HEK293 (cell line): ENCODE measurements at regions not wholly inside any gene's neighbourhood (a gene's known extent, or its start where the extent isn't known, plus 50 kb on each side); places are given as distances from the start of the nearest gene placed in this dataset.

ENCODE experiments used
- CTCF ChIA-PET: fragments of 350-600 bp; formaldehyde crosslinking; extraction: SDS; loops from one replicate; lab custom pipeline; 2021; ENCODE audit warnings: antibody characterized with exemption; lab: Yijun Ruan, JAX
- POLR2A ChIA-PET: fragments of 300-600 bp; formaldehyde crosslinking; extraction: SDS; loops from one replicate; lab custom pipeline; 2020; ENCODE audit warnings: antibody characterized with exemption, inconsistent platforms; lab: Yijun Ruan, JAX
- H3K27ac ChIP-seq: fragments of 200-500 bp; sonication (Bioruptor generic); 2 replicates; pipeline ENCODE4 v1.5.1; 2014; ENCODE audit warnings: low read depth, low read length, control low read depth, inconsistent platforms; ENCODE audit errors: extremely low read depth
- H3K36me3 ChIP-seq, 2 experiments: fragments of 200-500 bp in 1 of 2; sonication (Bioruptor generic) in 1 of 2; 1 replicate in 1 of 2; 2 replicates in 1 of 2; pipeline ENCODE4 v1.5.1; 2014 to 2017; ENCODE audit warnings: inconsistent platforms in 2 of 2, low read length in 2 of 2; ENCODE audit not compliant: control insufficient read depth in 2 of 2, insufficient read depth in 1 of 2
- H3K4me1 ChIP-seq: fragments of 200-500 bp; sonication (Bioruptor generic); 2 replicates; pipeline ENCODE4 v1.5.1; 2014; ENCODE audit warnings: mild to moderate bottlenecking, low read length, inconsistent platforms; ENCODE audit not compliant: control insufficient read depth, insufficient read depth
- H3K4me3 ChIP-seq: 2 replicates; pipeline ENCODE4 v1.5.1; 2011; ENCODE audit warnings: low read depth, mild to moderate bottlenecking, control low read depth, low read length, moderate library complexity
- H3K9me3 ChIP-seq: fragments of 200-500 bp; sonication (Bioruptor generic); 2 replicates; pipeline ENCODE4 v1.5.1; 2014; ENCODE audit warnings: low read depth, low read length, inconsistent platforms; ENCODE audit not compliant: control insufficient read depth, insufficient read depth
- KLF8 ChIP-seq: fragments of 450-650 bp; formaldehyde crosslinking; IDR thresholded peaks from 2 replicates; pipeline ENCODE4 v1.5.1; 2016; ENCODE audit warnings: missing biosample characterization, missing genetic modification characterization
- MEIS1 ChIP-seq: sonication (generic); formaldehyde crosslinking; IDR thresholded peaks from 2 replicates; pipeline ENCODE4 v1.8.1; 2022; ENCODE audit warnings: missing genetic modification reagents, mild to moderate bottlenecking, borderline replicate concordance
- MZF1 ChIP-seq: fragments of 450-650 bp; formaldehyde crosslinking; IDR thresholded peaks from 2 replicates; pipeline ENCODE4 v1.5.1; 2017; ENCODE audit warnings: missing biosample characterization, missing genetic modification characterization, borderline replicate concordance
- PRDM1 ChIP-seq: fragments of 450-650 bp; formaldehyde crosslinking; IDR thresholded peaks from 2 replicates; pipeline ENCODE4; 2016; ENCODE audit warnings: missing biosample characterization, missing genetic modification characterization
- ZBTB20 ChIP-seq: fragments of 450-650 bp; formaldehyde crosslinking; IDR thresholded peaks from 2 replicates; pipeline ENCODE4 v1.5.1; 2016; ENCODE audit warnings: missing biosample characterization, missing genetic modification characterization
- ZBTB8A ChIP-seq: fragments of 450-650 bp; formaldehyde crosslinking; IDR thresholded peaks from 2 replicates; pipeline ENCODE4 v1.5.1; 2016; ENCODE audit warnings: missing biosample characterization, missing genetic modification characterization
- ZNF114 ChIP-seq: fragments of 450-650 bp; formaldehyde crosslinking; IDR thresholded peaks from 2 replicates; pipeline ENCODE4 v1.5.0; 2017; ENCODE audit warnings: missing biosample characterization, missing genetic modification characterization
- ZNF157 ChIP-seq: fragments of 450-650 bp; formaldehyde crosslinking; IDR thresholded peaks from 2 replicates; pipeline ENCODE4 v1.5.1; 2016; ENCODE audit warnings: missing biosample characterization, missing genetic modification characterization
- ZNF184 ChIP-seq: fragments of 450-650 bp; IDR thresholded peaks from 2 replicates; pipeline ENCODE4 v1.5.1; 2018; ENCODE audit warnings: missing biosample characterization, mild to moderate bottlenecking, missing genetic modification characterization
- ZNF19 ChIP-seq: fragments of 450-650 bp; formaldehyde crosslinking; IDR thresholded peaks from 2 replicates; pipeline ENCODE4; 2016; ENCODE audit warnings: missing biosample characterization, missing genetic modification characterization, low read depth
- ZNF266 ChIP-seq: fragments of 450-650 bp; formaldehyde crosslinking; IDR thresholded peaks from 2 replicates; pipeline ENCODE4 v1.5.1; 2016; ENCODE audit warnings: missing biosample characterization, missing genetic modification characterization, low read depth
- ZNF549 ChIP-seq: fragments of 450-650 bp; IDR thresholded peaks from 2 replicates; pipeline ENCODE4 v1.5.1; 2018; ENCODE audit warnings: missing biosample characterization, missing genetic modification characterization, mild to moderate bottlenecking, inconsistent platforms, moderate library complexity
- ZNF558 ChIP-seq: fragments of 450-650 bp; formaldehyde crosslinking; IDR thresholded peaks from 2 replicates; pipeline ENCODE4 v1.5.1; 2016; ENCODE audit warnings: missing biosample characterization, missing genetic modification characterization
- ZNF610 ChIP-seq: fragments of 450-650 bp; formaldehyde crosslinking; IDR thresholded peaks from 2 replicates; pipeline ENCODE4 v1.5.1; 2016; ENCODE audit warnings: missing biosample characterization, missing genetic modification characterization, borderline replicate concordance
- ZNF624 ChIP-seq: fragments of 450-650 bp; formaldehyde crosslinking; IDR thresholded peaks from 2 replicates; pipeline ENCODE4 v1.5.1; 2017; ENCODE audit warnings: missing biosample characterization, missing genetic modification characterization
- ZNF747 ChIP-seq: fragments of 450-650 bp; formaldehyde crosslinking; IDR thresholded peaks from 2 replicates; pipeline ENCODE4 v1.5.1; 2016; ENCODE audit warnings: missing biosample characterization, missing genetic modification characterization
- ZSCAN18 ChIP-seq: fragments of 450-650 bp; formaldehyde crosslinking; IDR thresholded peaks from 2 replicates; pipeline ENCODE4 v1.5.1; 2016; ENCODE audit warnings: missing biosample characterization, missing genetic modification characterization
- TF ChIP-seq, protein P1 (sequence below): fragments of 450-650 bp; formaldehyde crosslinking; IDR thresholded peaks from 2 replicates; pipeline ENCODE4 v1.5.1; 2017; ENCODE audit warnings: missing biosample characterization, missing genetic modification characterization
- TF ChIP-seq, protein P2 (sequence below): fragments of 450-650 bp; formaldehyde crosslinking; IDR thresholded peaks from 2 replicates; pipeline ENCODE4 v1.5.1; 2016; ENCODE audit warnings: missing biosample characterization, missing genetic modification characterization
- TF ChIP-seq, protein P3 (sequence below): fragments of 450-650 bp; formaldehyde crosslinking; IDR thresholded peaks from 2 replicates; pipeline ENCODE4 v1.5.1; 2016; ENCODE audit warnings: missing biosample characterization, missing genetic modification characterization, borderline replicate concordance

GRCh38 chr10:31186225-31187000 lies 132.6 kb upstream of the ZEB1 start:
- Histone ChIP-seq H3K27ac (no peak overlapping the region), H3K9me3 (no peaks in the 10 kb centered on the region), H3K4me1 (no peaks in the 10 kb centered on the region), H3K36me3 (no peaks in the 10 kb centered on the region), H3K4me3 (no peak overlapping the region)
- ChIA-PET CTCF (no interaction called here), POLR2A (no interaction called here)
- TF ChIP-seq ZBTB20 (tag by site-specific recombination) (no peak), MZF1 (tag by site-specific recombination) (no peak), ZNF610 (no peak), KLF8 (no peak), ZNF549 (no peak), ZNF747 (tag by site-specific recombination) (no peak)

DNA sequence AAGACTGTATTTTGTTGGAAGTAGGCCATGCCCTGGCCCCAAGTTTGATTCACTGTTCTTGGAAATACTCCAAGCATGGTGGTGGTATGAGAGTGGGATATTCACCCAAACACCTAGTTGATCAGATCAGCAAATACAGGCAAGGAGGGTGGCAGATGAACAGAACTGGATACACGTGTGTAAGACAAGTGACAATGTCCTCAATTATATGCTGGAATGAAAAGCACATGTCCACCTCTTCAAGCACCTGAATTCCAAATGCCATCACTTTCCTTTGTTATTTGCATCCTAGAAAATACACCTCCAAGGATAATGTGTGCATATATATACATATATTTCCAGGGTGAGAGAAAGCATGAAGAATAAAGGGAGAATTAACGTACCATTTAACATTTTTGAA lies 131.8 kb upstream of the ZEB1 start:
- Histone ChIP-seq H3K27ac (no peak overlapping the region), H3K4me1 (no peaks in the 10 kb centered on the region), H3K9me3 (no peaks in the 10 kb centered on the region), H3K36me3 (no peaks in the 10 kb centered on the region), H3K4me3 (no peak overlapping the region)
- no peak for TF ChIP-seq ZBTB8A (tag by site-specific recombination)
- TF ChIP-seq KLF8: no peak
- TF ChIP-seq MEIS1 (CRISPR knock-in tag): no peak
- TF ChIP-seq ZNF558 (tag by site-specific recombination): no peak
- no peak for TF ChIP-seq ZNF266 (tag by site-specific recombination)
- TF ChIP-seq PRDM1 (tag by site-specific recombination): no peak
- no peak for TF ChIP-seq ZNF157 (tag by site-specific recombination)
- TF ChIP-seq, protein P1, sequence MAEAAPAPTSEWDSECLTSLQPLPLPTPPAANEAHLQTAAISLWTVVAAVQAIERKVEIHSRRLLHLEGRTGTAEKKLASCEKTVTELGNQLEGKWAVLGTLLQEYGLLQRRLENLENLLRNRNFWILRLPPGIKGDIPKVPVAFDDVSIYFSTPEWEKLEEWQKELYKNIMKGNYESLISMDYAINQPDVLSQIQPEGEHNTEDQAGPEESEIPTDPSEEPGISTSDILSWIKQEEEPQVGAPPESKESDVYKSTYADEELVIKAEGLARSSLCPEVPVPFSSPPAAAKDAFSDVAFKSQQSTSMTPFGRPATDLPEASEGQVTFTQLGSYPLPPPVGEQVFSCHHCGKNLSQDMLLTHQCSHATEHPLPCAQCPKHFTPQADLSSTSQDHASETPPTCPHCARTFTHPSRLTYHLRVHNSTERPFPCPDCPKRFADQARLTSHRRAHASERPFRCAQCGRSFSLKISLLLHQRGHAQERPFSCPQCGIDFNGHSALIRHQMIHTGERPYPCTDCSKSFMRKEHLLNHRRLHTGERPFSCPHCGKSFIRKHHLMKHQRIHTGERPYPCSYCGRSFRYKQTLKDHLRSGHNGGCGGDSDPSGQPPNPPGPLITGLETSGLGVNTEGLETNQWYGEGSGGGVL (tag by site-specific recombination): no peak
- TF ChIP-seq ZNF624 (tag by site-specific recombination): no peak
- no peak for TF ChIP-seq ZSCAN18 (tag by site-specific recombination)
- TF ChIP-seq, protein P2, sequence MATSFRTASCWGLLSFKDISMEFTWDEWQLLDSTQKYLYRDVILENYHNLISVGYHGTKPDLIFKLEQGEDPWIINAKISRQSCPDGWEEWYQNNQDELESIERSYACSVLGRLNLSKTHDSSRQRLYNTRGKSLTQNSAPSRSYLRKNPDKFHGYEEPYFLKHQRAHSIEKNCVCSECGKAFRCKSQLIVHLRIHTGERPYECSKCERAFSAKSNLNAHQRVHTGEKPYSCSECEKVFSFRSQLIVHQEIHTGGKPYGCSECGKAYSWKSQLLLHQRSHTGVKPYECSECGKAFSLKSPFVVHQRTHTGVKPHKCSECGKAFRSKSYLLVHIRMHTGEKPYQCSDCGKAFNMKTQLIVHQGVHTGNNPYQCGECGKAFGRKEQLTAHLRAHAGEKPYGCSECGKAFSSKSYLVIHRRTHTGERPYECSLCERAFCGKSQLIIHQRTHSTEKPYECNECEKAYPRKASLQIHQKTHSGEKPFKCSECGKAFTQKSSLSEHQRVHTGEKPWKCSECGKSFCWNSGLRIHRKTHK: no peak
- TF ChIP-seq ZNF19 (tag by site-specific recombination): no peak
- TF ChIP-seq ZNF184 (tag by site-specific recombination): no peak
- TF ChIP-seq ZNF114 (tag by site-specific recombination): no peak
- TF ChIP-seq, protein P3, sequence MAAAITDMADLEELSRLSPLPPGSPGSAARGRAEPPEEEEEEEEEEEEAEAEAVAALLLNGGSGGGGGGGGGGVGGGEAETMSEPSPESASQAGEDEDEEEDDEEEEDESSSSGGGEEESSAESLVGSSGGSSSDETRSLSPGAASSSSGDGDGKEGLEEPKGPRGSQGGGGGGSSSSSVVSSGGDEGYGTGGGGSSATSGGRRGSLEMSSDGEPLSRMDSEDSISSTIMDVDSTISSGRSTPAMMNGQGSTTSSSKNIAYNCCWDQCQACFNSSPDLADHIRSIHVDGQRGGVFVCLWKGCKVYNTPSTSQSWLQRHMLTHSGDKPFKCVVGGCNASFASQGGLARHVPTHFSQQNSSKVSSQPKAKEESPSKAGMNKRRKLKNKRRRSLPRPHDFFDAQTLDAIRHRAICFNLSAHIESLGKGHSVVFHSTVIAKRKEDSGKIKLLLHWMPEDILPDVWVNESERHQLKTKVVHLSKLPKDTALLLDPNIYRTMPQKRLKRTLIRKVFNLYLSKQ: no peak
- ChIA-PET CTCF (no interaction called here), POLR2A (no interaction called here)
